ENCODE measurements at regions not wholly inside any gene's neighbourhood (a gene's known extent, or its start where the extent isn't known, plus 50 kb on each side); places are given as distances from the start of the nearest gene placed in this dataset.

DNA sequence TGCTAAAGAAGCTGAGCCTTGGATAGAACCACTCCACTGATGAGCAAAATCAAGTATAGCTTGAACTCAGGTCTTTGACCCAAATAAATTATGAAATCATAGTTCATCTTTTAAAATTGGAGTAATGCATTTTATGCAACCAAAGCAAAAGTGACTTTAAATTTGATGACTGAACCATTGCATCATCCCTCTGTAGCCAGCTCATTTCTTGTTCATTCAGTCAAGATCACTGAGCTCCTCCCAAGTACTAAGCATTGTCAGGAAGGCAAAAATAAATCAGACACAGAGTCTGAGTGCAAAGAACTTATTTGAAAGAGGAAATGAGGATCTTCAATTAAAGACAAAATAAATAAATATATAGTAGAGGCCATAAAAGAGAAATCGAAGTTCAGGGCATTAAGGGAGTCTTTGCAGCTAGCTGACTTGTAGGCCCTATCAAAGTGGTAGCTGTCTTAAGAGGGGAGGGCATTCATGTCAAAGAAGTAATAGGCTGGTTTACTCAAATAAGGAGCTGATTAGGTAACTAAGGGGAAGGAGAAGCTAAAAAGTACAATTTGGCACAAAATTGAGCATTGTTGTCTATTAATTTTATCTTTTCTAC lies 411.8 kb downstream of the MTX2 start:
- DNase-seq (ENCODE audit: low spot score), result no peak

DNA sequence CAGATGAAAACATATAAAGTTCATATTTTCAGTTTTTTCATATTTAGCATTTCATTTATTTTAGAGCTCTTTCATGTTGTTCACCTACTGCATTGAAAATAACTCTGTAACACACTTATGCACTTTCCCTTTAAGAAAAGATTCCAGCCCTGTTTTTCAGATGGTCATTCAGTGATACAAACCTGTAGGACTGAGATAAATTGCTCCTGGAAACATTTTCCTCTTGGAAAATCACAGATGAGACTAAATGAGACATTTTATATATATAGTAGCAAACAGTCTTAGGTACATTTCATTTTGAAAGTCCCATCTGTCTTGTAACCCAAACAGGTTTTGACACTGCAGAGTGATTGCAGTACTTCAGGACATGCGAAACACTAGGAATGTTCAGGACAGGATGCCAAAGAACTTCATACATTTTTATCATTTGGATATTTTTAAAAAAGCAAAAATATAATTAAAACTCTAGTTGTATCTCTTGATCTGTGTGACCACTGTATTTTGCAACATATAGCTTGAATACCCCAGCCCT lies 412.4 kb downstream of the MTX2 start:
- DNase-seq (ENCODE audit: low spot score), result no peak

DNA sequence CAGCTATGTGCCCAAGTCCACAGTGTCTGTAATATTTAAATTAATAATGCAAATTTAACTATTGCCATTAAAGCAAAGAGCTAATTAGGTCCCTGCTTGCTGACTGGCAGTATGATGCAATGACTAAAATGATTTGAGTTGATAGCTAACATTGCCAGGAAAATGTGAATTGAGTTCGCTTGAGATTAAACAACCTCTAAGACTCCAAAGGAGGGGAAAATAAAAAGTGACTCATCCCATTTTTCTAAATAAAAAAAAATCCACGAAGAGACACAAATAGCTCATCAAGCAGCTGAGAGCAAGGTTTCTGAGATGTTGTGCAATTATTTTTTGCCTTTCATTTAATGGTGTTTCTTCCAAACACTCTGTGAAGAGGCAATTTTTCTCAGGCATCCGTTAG lies 413.0 kb downstream of the MTX2 start:
- no peak for DNase-seq (ENCODE audit: low spot score)

DNA sequence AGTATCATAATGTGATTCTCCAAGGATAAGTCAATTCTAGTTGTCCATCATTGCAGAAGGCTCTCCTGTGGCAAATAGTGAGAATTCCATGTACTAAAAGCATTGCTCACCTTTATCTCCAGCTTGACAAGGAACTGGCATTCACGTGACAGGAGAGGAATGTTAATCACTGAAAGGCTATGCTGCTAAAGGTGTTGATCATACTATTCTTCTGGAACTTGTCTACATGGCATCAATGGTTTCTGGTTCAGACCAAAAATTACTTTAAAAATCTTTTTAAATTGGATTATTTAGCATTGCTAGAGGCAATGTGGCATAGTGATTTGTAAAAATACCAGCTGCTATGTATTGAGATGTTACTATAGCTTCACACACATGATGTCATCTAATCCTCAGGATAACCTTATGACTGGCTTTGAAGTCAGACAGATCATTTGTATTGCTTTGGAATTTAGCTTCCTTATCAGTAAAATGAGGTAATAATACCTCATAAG lies 414.4 kb downstream of the MTX2 start:
- no peak for DNase-seq (ENCODE audit: low spot score)

DNA sequence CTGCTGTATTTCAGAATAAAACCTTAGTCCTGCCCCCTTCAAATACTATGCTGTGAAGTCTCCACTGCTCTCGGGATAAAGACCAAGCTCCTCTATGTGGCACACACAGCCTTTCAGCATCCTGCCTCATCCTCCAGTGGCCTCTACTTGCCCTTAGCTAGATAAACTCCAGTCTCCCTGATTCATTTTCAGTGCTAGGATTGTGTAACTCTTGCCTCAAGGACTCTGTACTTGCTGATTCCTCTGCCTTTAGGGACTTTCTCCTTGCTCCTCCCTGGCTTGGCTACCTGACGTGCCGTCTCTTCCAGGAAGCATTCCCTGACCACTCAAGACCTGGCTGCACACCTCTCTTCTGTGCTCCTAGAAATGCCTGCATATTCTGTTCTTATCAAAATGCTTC lies 416.7 kb downstream of the MTX2 start:
- DNase-seq (ENCODE audit: low spot score), result no peak

DNA sequence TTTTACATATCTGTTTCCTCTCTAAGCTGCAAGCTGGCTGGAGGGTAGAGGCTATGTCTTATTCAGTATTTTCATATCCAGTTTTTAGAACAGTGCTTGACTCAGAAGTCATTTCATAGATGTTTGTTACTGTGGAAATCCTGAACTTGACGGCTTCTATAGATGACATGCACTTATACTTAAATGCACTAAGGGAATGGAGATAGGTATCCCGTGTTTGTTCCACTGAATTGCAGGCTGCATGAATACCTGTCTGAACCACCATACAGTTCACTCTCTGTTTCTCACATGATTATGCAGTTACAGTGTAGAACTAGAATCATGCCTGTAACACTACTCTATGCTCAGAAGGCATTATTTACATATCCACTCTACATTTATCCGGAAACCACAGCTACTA lies 417.1 kb downstream of the MTX2 start:
- no peak for DNase-seq (ENCODE audit: low spot score)

DNA sequence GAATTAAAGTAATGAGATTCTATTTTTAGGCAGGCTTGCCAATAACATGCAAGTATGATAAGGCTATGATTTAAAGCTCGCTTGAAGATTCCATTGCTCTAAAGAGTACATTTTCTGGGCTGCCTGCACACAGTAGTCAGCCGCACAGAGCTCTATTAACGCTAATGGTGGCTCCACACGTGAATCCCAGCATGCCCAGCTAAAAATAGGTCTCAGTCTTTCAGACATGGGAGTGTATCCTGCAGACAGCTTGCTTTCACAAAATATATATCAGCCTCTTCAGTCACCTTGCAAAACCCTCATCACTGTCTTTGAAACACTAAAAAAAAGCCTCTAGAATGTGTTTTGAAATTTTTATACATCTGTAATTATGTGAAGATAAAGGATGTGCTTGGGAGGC lies 418.1 kb downstream of the MTX2 start:
- DNase-seq (ENCODE audit: low spot score), result no peak

DNA sequence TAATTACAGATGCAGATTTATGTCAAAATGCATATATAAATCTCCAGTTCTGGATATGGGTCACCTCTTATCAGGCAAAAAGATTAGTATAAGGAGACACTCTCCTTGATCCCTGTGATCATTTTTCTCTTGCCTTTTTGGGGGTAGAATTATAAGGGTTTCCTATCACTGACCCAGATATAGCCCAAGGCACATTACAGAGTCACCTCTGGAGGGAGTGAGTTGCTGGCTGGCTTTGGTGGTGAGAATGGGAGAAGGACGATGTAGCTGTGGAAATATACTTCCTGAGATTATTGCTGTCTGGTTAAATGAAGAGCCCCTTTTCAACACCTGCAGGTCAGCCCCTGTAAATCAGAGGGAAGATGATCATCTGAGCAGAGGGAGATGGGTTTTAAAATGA lies 418.7 kb downstream of the MTX2 start:
- no peak for DNase-seq (ENCODE audit: low spot score)

DNA sequence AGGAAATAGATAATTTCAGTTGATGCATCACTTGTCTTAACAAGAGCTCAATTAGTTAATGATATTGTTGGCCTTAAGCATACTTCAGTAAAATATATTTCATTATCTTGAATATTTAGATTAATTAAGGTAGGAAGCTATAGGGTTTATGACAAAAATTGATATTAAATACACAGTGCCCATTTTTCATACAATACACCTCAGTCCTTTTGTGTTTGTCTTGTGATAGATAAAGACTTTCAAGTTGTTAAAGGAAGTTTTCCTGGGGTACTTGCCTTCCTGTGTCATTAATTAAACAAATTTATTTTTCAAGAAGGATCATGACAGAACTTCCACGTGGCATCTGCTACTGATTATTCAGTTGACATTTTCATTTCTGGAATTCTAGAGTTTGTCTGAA lies 420.5 kb downstream of the MTX2 start:
- DNase-seq (ENCODE audit: low spot score), result no peak

DNA sequence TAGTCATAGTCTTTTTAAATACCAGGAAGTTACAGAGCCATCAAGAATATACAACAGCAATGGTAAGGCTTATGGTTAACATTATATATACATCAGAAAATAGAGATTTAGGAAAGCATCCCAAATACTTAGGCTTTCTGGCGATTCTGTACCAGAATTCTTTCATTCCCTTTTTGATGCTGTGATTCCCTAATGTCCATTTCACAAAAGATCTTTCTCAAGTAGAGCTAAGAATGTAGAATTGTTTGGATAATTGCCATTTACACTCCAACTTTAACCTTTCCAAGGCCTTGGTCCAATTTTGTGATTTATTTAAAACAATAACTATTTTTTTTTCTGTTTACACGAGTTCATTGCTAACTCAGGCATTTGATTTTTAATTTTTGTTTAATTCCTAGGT lies 422.2 kb downstream of the MTX2 start:
- no peak for DNase-seq (ENCODE audit: low spot score)

DNA sequence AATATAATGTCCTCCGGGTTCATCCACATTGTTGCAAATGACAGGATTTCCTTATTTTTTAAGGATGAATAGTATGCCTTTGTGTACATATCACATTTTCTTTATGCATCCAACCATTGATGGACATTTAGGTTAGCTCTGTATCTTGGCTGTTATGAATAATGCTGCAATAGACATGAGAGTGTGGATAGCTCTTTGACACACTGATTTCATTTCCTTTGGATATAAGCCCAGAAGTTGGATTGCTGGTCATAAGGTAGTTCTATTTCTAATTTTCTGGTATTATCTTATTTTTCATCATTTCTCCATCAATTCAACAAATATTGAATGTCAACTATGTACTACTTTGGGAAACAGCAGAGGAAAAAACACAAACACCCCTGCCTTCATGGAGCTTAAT lies 423.3 kb downstream of the MTX2 start:
- no peak for DNase-seq (ENCODE audit: low spot score)

DNA sequence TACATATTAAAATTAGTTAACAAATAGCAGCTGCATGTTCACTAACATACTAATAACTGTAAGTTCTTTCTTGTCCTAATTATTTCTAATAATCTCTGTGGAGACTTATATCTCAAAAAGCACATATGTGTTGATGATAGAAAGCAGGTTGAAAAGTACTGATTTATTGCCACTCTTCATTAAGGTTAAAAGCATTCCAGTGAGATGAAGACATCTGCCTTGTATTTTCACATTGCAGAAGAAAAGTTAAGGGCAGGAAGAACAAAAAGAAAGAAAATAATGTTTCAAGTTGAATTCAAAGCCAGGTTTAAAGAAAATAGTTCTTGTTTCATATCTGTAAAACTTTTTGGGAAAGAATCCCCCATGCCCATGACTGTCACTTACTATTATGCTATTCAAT lies 429.9 kb downstream of the MTX2 start:
- no peak for DNase-seq (ENCODE audit: low spot score)

DNA sequence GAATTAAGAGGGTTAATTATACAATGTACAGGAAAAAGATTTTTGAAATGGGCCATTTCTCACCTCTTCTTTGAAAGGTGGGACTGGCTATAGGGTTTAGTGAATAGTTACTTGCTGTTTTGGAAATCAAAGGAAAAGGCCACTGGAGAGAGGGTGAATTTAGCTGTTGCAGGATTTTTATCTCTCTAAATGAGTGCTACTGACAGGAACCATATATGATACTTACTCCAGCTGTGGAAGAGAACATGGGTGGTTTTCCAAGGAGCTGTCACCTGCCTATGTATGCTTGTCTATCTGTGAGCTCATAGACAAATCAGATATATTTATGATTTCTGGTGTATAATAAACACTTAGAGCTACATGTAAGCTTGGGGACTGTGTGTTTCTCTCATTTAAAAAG lies 430.4 kb downstream of the MTX2 start:
- no peak for DNase-seq (ENCODE audit: low spot score)

DNA sequence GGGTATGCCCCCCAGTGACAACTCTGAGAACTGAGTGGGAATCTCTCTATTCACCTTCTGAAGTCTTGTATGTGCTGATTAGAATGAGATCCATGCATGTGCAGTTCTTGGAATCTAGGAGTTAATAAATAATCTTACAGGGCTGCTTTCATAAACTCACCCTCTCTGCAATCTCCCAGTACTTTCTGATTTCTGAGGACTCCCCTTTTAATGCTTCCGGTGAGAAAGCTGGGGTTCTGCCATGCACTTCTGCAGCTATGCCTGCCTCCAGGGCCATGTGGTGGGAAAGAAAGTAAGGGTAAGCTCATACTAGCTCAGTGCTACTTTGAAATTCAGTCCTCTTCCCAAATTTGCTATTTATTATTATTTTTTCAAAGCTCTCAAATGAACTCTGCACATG lies 432.9 kb downstream of the MTX2 start:
- DNase-seq (ENCODE audit: low spot score), result no peak

DNA sequence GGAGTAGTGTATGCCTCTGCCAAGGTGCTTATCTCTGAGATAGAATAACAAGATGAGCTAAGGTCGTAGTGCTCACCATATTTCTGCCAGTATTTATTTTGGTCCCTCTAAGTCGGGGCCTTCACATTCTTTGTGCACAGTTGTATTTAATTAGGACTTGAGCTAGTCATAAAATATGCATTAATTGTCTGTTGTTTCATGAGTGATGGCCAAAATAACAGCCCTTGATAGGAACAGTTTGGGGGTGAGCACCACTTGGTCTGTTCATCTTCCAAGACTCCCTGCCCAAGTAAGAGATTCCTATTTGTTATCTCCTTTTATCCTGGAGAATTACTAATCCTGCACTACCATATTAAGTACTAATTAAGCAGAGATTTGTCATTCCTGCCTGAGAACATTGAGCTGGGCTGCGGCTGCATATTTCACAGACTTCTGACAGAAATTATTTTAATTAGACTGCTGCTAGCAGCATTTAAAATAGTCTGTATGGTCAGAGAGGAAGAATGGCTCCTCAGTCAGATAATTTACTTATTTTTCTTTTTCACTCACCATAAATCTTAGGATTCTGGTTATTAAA lies 435.1 kb downstream of the MTX2 start:
- no peak for DNase-seq (ENCODE audit: low spot score)

DNA sequence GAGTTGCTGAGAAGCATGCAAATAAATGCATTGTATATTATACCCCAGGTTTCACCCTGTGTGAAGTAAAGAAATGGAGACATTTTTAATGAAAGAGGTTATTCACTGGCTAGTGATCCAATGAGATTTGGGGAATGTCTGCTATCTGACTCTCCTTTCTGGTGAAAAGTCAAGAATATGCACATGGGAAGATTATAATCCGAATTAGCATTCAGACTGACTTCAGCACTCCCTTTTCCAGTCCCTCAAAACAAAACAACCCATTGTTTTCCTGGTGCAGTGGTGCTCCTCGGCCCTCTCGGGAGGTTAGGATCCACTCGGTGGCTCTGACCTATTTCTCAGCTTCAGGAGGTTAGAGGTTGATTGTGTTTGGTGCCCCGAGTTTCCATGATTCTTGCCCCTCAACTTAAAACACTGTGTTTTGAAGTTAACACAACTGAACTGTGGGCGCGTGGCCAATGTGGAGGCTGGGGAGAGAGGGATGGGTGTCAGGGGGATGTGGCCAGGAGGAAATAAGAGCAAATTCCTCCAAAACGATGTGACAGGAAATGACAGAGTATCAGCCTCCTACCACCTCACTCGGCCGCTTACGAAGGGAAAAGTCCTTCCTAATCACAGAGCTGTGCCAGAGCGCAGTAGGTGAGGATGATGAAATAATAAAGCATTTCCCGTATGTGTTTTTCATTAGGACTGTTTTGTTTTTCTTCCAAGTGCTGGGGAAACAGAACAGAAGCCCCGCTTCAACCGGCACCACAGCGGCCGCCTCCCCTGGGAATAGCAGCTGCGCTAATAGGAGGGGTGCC lies 440.1 kb downstream of the MTX2 start:
- DNase-seq (ENCODE audit: low spot score), result no peak

DNA sequence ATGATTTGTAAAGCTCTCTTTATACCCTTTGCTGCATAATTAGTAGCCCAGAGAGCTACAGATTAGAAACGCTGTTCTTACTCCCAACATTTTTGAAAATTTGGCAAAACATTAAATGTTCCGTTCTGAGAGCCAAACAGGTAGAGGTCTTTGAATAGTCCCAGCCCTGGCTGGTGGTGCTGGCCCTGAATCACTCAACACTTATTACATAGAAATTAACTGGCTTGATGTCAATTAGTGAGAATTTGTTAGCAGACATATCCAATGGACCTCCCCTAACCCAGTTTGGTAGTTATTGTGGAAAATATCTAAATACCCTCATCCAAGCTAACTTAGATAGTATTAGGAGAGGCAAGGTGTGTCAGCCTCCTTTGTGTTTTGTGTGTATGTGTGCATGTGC lies 440.7 kb downstream of the MTX2 start:
- no peak for DNase-seq (ENCODE audit: low spot score)

DNA sequence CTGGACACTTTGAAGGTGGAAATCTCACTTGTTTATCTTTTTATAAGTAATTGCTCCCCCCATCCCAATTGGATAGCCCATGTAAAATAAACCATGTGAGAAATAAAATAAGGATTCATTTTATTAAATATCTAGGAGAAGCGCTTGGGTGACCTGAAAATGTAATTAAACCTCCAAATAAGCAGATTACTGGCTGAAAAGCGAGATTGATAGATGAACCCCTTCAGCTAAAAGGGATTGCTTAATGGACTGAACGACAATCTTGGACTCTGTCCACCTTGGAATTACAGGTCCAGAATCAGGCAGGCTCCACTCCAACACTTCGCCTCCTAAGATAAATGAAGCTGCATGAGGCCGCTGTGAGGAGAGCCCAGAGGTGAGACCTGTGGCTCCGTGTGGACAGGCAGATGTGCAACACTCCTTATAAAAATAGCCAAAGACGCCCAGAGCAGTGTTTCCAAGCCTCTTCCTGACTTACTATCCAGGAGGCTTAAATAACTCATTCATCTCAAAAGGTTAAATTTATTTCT lies 441.5 kb downstream of the MTX2 start:
- no peak for DNase-seq (ENCODE audit: low spot score)

DNA sequence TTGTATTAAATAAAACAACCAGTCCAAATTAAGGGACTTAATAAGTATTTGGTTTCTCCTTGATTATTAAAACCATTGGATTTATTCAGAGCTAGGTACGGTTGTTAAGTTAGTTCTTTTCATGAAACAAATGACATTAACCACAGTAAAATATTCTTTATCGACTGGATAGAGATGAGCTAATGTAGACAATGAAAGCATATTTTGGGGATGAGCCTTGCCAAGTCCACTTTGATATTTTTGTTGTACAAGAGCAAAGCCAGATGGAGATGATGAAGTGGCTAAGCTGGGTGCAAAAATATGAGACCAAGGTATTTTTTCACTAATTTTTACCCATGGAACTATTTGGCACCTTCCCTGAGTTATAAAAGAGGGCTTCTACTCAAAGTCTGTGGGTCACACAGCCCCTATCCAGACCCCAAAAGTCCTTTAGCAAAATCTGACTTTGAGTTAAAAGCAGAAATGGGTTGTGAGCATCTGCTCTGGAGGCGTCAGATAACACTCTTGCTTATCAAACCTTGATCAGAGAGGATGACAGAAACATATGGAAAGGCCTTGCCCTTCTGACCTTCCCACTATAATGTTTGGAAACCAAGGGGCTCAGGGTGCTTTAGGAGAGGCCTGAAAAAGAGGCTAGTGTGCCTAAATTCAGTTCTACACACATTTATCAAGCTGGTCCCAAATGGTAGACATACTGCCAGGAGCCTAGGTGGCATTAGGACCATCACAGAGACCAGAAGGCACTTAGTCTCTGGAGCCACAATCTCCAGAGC lies 456.8 kb downstream of the MTX2 start:
- DNase-seq (ENCODE audit: low spot score), result no peak

DNA sequence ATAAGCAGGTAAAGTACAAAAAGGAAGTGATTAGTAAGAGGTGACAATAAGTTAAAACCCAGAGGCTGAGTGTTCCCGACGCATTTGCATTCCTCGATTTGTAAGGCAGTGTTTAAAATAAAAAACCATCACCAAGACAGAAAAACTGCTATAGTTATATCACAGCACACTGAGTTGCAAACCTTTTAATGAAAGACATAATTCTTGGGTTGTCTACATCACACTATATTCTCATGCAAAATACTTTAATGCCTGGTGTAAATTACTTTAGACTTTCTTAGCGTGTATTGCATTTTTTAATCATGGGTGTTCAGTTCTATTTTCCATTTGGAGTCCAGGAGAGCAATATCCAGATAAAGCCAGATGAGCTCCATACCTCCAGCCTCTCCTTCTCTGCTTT lies 458.5 kb downstream of the MTX2 start:
- DNase-seq (ENCODE audit: low spot score), result no peak

DNA sequence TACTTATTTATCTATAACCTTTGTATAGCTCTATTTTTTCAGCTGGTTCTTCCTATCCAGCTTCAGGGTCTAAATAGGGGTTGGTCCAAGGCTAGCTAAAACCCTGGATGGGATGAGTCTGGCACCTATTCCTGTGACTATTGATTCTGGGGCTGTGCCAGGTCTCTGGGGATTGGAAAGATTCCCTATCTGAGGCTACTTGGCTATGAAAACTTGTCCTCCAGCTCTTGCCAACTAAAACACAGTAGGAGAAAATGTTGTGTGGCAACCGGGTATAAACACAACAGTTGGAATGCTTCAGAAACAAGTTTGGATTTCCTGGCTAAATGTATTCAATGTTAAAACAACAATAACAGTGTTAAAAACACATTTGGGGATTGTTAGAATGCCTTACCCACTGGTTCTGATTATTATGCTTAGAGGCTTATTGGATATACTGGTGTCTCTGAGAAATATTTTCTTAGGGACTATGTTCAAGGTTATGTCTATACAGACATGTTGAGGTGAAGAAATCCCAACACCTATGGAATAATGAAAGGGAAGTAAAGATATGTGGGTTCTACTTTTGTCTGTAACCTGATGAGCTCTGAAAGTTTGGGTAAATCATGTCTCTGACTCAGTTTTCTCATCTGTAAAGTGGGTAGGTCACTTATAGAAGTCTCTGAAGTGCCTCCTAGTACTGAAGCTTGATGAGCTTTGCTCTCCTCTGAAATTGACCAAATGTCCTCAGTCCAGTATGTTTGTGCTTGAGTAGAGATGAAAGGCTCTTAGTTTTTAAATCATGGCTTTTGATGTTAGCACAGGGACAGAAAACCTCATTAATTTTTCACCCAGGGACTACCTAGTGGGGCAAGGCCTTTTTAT lies 460.7 kb downstream of the MTX2 start:
- DNase-seq (ENCODE audit: low spot score), result no peak

All from SW480 (cell line).